ENCODE measurements at regions not wholly inside any gene's neighbourhood (a gene's known extent, or its start where the extent isn't known, plus 50 kb on each side); places are given as distances from the start of the nearest gene placed in this dataset.

- WGBS (ENCODE audit: insufficient coverage), result no CpG with 5 or more reads among the region's 1 CpG
- Histone ChIP-seq H2AFZ (ENCODE audit: insufficient read depth, low read depth, low read length, poor library complexity, severe bottlenecking) (no peak overlapping the region), H3K4me1 (ENCODE audit: control insufficient read depth in 1 of 2, insufficient read depth in 2 of 2, low read length in 2 of 2) (no peaks in the 10 kb centered on the region), H4K20me1 (ENCODE audit: insufficient read depth, low read length) (no peaks in the 10 kb centered on the region), H3K9ac (ENCODE audit: insufficient read depth, low read length, poor library complexity, severe bottlenecking) (no peak overlapping the region), H3K9me3 (replicated peaks in 1 of 2; ENCODE audit: control insufficient read depth in 1 of 2, insufficient read depth in 1 of 2, low read length in 2 of 2) (no peaks in the 10 kb centered on the region), H3K79me2 (ENCODE audit: insufficient read depth, low read length) (no peaks in the 10 kb centered on the region), H3K27ac (ENCODE audit: low read depth in 1 of 2, low read length in 2 of 2) (no peak overlapping the region), H3K27me3 (ENCODE audit: control insufficient read depth in 2 of 2, insufficient read depth in 2 of 2, low read length in 2 of 2) (no peaks in the 10 kb centered on the region), H3K4me2 (replicated peaks; ENCODE audit: extremely low read depth, low read length, poor library complexity, severe bottlenecking) (no peak overlapping the region), H3K36me3 (replicated peaks in 1 of 2; ENCODE audit: control insufficient read depth in 1 of 2, insufficient read depth in 2 of 2, low read length in 2 of 2) (no peaks in the 10 kb centered on the region), H3K4me3 (replicated peaks in 1 of 3; ENCODE audit: low read depth in 2 of 3, low read length in 3 of 3) (no peak overlapping the region)
- Mint-ChIP-seq H3K27me3 (ENCODE audit: low read depth in 3 of 3) (no peaks in the 10 kb centered on the region), H3K4me1 (no peaks in the 10 kb centered on the region), H3K4me3 (no peak overlapping the region), H3K36me3 (no peaks in the 10 kb centered on the region), H3K9me3 (peaks cover 0 to 3% (median 1%) of the 10 kb centered on the region in 7 donors), H3K27ac (no peak overlapping the region)
- DNase-seq, result no peak
- TF ChIP-seq CTCF (IDR thresholded peaks at IDR 0.05), result no peak
- intact Hi-C loops (cut with micrococcal nuclease), result no loop called here
Observed at GRCh38 chr4:19381068-19381467, 870.6 kb upstream of the SLIT2 start.

- no peaks in the 10 kb centered on the region for H4K20me1 ChIP-seq (ENCODE audit: insufficient read depth, low read length)
- no peak overlapping the region for H3K4me3 Mint-ChIP-seq
- no peak overlapping the region for H3K27ac Mint-ChIP-seq
- H3K4me1 ChIP-seq (ENCODE audit: control insufficient read depth in 1 of 2, insufficient read depth in 2 of 2, low read length in 2 of 2), result no peaks in the 10 kb centered on the region
- H3K27me3 ChIP-seq (ENCODE audit: control insufficient read depth in 2 of 2, insufficient read depth in 2 of 2, low read length in 2 of 2), result no peaks in the 10 kb centered on the region
- TF ChIP-seq CTCF (IDR thresholded peaks at IDR 0.05), result no peak
- H3K36me3 ChIP-seq (replicated peaks in 1 of 2; ENCODE audit: control insufficient read depth in 1 of 2, insufficient read depth in 2 of 2, low read length in 2 of 2), result no peaks in the 10 kb centered on the region
- WGBS (ENCODE audit: insufficient coverage), result no CpG with 5 or more reads among the region's 2 CpGs
- DNase-seq, result no peak
- H3K4me1 Mint-ChIP-seq, result no peaks in the 10 kb centered on the region
- no peak overlapping the region for H3K9ac ChIP-seq (ENCODE audit: insufficient read depth, low read length, poor library complexity, severe bottlenecking)
- H3K9me3 Mint-ChIP-seq, result peaks cover 0 to 3% (median 1%) of the 10 kb centered on the region in 7 donors
- H3K27me3 Mint-ChIP-seq (ENCODE audit: low read depth in 3 of 3), result no peaks in the 10 kb centered on the region
- intact Hi-C loops (cut with micrococcal nuclease), result no loop called here
- H3K4me3 ChIP-seq (replicated peaks in 1 of 3; ENCODE audit: low read depth in 2 of 3, low read length in 3 of 3), result no peak overlapping the region
- H3K4me2 ChIP-seq (replicated peaks; ENCODE audit: extremely low read depth, low read length, poor library complexity, severe bottlenecking), result no peak overlapping the region
- H2AFZ ChIP-seq (ENCODE audit: insufficient read depth, low read depth, low read length, poor library complexity, severe bottlenecking), result no peak overlapping the region
- no peaks in the 10 kb centered on the region for H3K9me3 ChIP-seq (replicated peaks in 1 of 2; ENCODE audit: control insufficient read depth in 1 of 2, insufficient read depth in 1 of 2, low read length in 2 of 2)
- H3K36me3 Mint-ChIP-seq, result no peaks in the 10 kb centered on the region
- no peaks in the 10 kb centered on the region for H3K79me2 ChIP-seq (ENCODE audit: insufficient read depth, low read length)
- H3K27ac ChIP-seq (ENCODE audit: low read depth in 1 of 2, low read length in 2 of 2), result no peak overlapping the region
Observed at GRCh38 chr4:19380600-19380999, 871.1 kb upstream of the SLIT2 start.
